ENCODE measurements at regions not wholly inside any gene's neighbourhood (a gene's known extent, or its start where the extent isn't known, plus 50 kb on each side); places are given as distances from the start of the nearest gene placed in this dataset.

GRCh38 chr3:87044409-87044808 is 53.5 kb upstream of the VGLL3 start:
- no peak overlapping the region for H3K4me2 ChIP-seq
- no peaks in the 10 kb centered on the region for H3K36me3 ChIP-seq (ENCODE audit: insufficient read depth)
- ATAC-seq (no peak), DNase-seq (ENCODE audit: low spot score) (no peak)
- H3K27me3 Mint-ChIP-seq (ENCODE audit: insufficient read depth, low read depth, poor library complexity), result peaks cover 1% of the 10 kb centered on the region
- H3K4me3 ChIP-seq, result no peak overlapping the region
- no peak overlapping the region for H3K27ac Mint-ChIP-seq
- H3K36me3 Mint-ChIP-seq (ENCODE audit: low read depth), result no peaks in the 10 kb centered on the region
- H2AFZ ChIP-seq, result no peak overlapping the region
- no peaks in the 10 kb centered on the region for H3K9me2 ChIP-seq (ENCODE audit: insufficient read depth)
- H3F3A ChIP-seq (replicated peaks; ENCODE audit: low read depth), result no peaks in the 10 kb centered on the region
- no peak overlapping the region for H3K27ac ChIP-seq (ENCODE audit: low read depth)
- TF ChIP-seq NANOG (IDR thresholded peaks at IDR 0.05; ENCODE audit: borderline replicate concordance) (no peak), REST (IDR thresholded peaks at IDR 0.05; ENCODE audit: unreplicated experiment) (no peak), ETS1 (IDR thresholded peaks at IDR 0.05) (no peak), EZH2 (IDR thresholded peaks at IDR 0.05; ENCODE audit: low read depth, unreplicated experiment) (no peak), POLR2AphosphoS5 (IDR thresholded peaks at IDR 0.05; ENCODE audit: low read depth) (no peak), CREB1 (CRISPR knock-in tag; IDR thresholded peaks at IDR 0.05; ENCODE audit: low read depth) (no peak), ZNF331 (CRISPR knock-in tag; IDR thresholded peaks at IDR 0.05; ENCODE audit: low read depth) (no peak), ZNF462 (CRISPR knock-in tag; IDR thresholded peaks at IDR 0.05) (no peak)
- H3K4me1 ChIP-seq (ENCODE audit: insufficient read depth), result no peaks in the 10 kb centered on the region
- H3K9me3 Mint-ChIP-seq, result no peaks in the 10 kb centered on the region
- H3K79me2 ChIP-seq (replicated peaks; ENCODE audit: insufficient read depth), result no peaks in the 10 kb centered on the region
- no peaks in the 10 kb centered on the region for H3K27me3 ChIP-seq (ENCODE audit: insufficient read depth)
- H3K4me1 Mint-ChIP-seq, result no peaks in the 10 kb centered on the region
- H3K4me3 Mint-ChIP-seq, result no peak overlapping the region
- no peaks in the 10 kb centered on the region for H4K20me1 ChIP-seq (replicated peaks; ENCODE audit: insufficient read depth)
